ENCODE measurements at regions not wholly inside any gene's neighbourhood (a gene's known extent, or its start where the extent isn't known, plus 50 kb on each side); places are given as distances from the start of the nearest gene placed in this dataset.

DNA sequence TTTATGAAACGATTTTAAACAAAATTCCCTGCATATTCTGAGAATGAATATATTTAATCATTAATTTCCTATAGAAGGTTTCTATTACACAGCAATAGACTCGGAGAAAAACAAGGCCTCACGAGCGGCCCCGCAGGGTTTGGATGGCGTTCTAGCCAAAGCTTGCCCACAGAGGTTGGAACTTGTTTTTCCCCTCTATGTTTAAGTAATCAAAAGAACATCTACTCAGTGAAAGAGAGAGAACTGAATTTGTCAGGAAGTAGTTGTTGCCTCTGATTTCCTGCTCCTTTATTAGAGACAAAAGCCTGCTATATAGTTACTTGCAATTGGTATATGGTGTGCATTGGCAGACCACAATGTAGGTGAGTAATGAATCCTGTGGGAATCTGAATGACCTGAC, 82.1 kb upstream of the HEY2 start:
- Histone ChIP-seq H3K27me3 (ENCODE audit: control insufficient read depth in 1 of 2, insufficient read depth in 2 of 2, low read length in 2 of 2) (no peaks in the 10 kb centered on the region), H3K4me1 (ENCODE audit: insufficient read depth, low read length) (peaks cover 6% of the 10 kb centered on the region), H3K9ac (ENCODE audit: low read length) (no peak overlapping the region), H3K4me3 (ENCODE audit: low read depth in 1 of 2, low read length in 2 of 2) (no peak overlapping the region), H3K9me3 (ENCODE audit: low read length) (no peaks in the 10 kb centered on the region), H3K36me3 (ENCODE audit: insufficient read depth, low read length) (no peaks in the 10 kb centered on the region), H3K27ac (ENCODE audit: low read depth, low read length) (no peak overlapping the region)

DNA sequence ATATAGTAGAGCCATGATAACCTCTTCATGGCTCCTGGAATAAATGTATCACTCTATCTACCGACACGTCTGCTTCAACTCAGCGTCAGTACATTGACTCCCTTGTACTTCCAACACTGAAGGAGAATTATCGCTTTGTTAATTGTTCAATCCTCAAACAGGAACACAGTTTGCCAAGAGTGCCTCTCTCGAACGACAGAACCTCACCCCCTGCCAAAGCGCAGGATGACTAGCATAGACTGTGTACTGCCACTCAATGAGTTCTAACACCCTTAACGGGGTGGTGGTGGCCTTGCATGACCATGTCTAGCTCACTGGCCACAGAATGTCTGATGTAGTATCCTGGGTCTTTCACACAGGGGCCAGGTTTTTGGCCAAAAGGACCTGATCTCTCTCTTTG, 81.4 kb upstream of the HEY2 start:
- Histone ChIP-seq H3K27ac (ENCODE audit: low read depth, low read length) (no peak overlapping the region), H3K4me1 (ENCODE audit: insufficient read depth, low read length) (peaks cover 6% of the 10 kb centered on the region), H3K4me3 (ENCODE audit: low read depth in 1 of 2, low read length in 2 of 2) (no peak overlapping the region), H3K9me3 (ENCODE audit: low read length) (no peaks in the 10 kb centered on the region), H3K36me3 (ENCODE audit: insufficient read depth, low read length) (no peaks in the 10 kb centered on the region), H3K9ac (ENCODE audit: low read length) (no peak overlapping the region), H3K27me3 (ENCODE audit: control insufficient read depth in 1 of 2, insufficient read depth in 2 of 2, low read length in 2 of 2) (no peaks in the 10 kb centered on the region)

DNA sequence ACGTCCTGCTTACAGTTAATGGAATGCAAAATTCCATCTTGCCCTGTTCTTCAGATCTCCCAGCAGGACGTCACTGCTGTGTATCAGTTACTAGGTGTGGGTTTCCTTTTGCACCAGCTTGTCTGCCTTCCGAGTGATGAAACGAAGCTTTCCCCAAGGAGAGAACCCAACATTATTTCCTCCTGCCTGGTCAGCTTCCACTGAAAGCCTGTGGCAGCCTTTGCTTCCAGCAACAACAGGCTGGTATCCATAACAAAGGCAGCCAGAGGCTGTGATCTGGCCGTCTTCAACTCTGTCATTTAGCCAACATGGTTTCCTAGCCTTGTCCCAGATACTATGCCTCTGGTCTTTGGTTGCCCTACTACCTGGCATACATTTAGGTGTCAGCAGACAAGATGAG, 78.9 kb upstream of the HEY2 start:
- Histone ChIP-seq H3K27me3 (ENCODE audit: control insufficient read depth in 1 of 2, insufficient read depth in 2 of 2, low read length in 2 of 2) (no peaks in the 10 kb centered on the region), H3K9me3 (ENCODE audit: low read length) (no peaks in the 10 kb centered on the region), H3K9ac (ENCODE audit: low read length) (no peak overlapping the region), H3K36me3 (ENCODE audit: insufficient read depth, low read length) (no peaks in the 10 kb centered on the region), H3K4me3 (ENCODE audit: low read depth in 1 of 2, low read length in 2 of 2) (no peak overlapping the region), H3K27ac (ENCODE audit: low read depth, low read length) (no peak overlapping the region), H3K4me1 (ENCODE audit: insufficient read depth, low read length) (peaks cover 6% of the 10 kb centered on the region)

DNA sequence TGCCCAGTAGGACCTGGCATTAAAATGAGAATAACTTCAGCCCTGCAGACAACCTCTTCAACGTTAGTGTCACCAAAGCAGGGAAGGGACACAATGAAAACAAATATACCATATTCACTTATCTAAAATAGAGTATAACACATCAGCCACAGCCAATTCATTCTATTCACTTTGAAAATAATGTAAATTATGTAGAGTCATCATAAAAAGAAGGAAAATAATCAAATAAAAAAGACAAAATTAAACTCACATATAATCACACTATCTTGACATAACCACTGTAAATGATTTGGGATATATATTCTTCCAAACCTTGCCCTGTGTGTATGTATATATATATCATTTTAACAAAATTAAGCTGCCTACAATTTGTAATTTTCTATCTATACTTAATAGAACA, 78.1 kb upstream of the HEY2 start:
- H3K36me3 ChIP-seq (ENCODE audit: insufficient read depth, low read length) = no peaks in the 10 kb centered on the region
- no peak overlapping the region for H3K27ac ChIP-seq (ENCODE audit: low read depth, low read length)
- peaks cover 6% of the 10 kb centered on the region for H3K4me1 ChIP-seq (ENCODE audit: insufficient read depth, low read length)
- H3K27me3 ChIP-seq (ENCODE audit: control insufficient read depth in 1 of 2, insufficient read depth in 2 of 2, low read length in 2 of 2) = no peaks in the 10 kb centered on the region
- H3K9me3 ChIP-seq (ENCODE audit: low read length) = no peaks in the 10 kb centered on the region
- H3K4me3 ChIP-seq (ENCODE audit: low read depth in 1 of 2, low read length in 2 of 2) = no peak overlapping the region
- no peak overlapping the region for H3K9ac ChIP-seq (ENCODE audit: low read length)

DNA sequence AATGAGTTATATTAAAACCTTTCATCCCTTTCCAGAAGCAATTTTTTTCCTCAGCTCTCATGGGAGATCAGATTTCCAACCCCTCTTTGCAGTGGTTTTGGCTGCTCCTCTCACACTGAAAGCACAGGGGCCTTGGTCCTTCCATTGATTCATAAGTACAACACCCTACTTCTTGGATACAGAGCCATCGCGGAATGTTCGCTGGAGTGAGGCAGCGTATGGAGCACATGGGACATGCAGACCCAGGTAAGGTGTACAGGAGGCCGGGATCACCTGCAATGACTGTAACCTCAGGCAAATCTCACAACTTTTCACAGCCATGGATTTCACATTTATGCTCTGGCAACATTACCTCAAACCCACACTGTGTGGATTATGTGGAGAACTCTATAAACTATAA, 75.2 kb upstream of the HEY2 start:
- no peaks in the 10 kb centered on the region for H3K36me3 ChIP-seq (ENCODE audit: insufficient read depth, low read length)
- no peaks in the 10 kb centered on the region for H3K27me3 ChIP-seq (ENCODE audit: control insufficient read depth in 1 of 2, insufficient read depth in 2 of 2, low read length in 2 of 2)
- peaks cover 6% of the 10 kb centered on the region for H3K4me1 ChIP-seq (ENCODE audit: insufficient read depth, low read length)
- no peak overlapping the region for H3K9ac ChIP-seq (ENCODE audit: low read length)
- H3K4me3 ChIP-seq (ENCODE audit: low read depth in 1 of 2, low read length in 2 of 2) = no peak overlapping the region
- H3K27ac ChIP-seq (ENCODE audit: low read depth, low read length) = no peak overlapping the region
- no peaks in the 10 kb centered on the region for H3K9me3 ChIP-seq (ENCODE audit: low read length)

DNA sequence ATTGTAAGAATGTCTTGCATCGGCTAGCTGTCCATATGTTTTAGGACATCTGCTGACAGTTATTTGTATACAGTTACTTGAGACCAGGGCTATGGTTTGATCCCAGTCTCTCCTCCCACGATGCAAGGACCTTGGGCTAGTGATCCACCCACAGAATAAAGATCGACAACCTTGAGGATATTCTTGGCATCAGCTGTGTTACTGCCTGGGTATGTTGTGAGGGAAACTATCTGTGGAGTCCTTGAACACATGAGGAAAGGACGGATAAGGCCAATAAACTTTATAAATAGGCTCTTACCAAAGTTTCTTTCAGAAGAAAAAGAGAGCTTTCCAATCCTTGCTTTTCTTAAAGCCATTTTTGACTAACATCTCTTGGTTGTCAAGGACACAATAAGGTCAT, 70.8 kb upstream of the HEY2 start:
- no peaks in the 10 kb centered on the region for H3K9me3 ChIP-seq (ENCODE audit: low read length)
- no peak overlapping the region for H3K9ac ChIP-seq (ENCODE audit: low read length)
- no peak overlapping the region for H3K4me3 ChIP-seq (ENCODE audit: low read depth in 1 of 2, low read length in 2 of 2)
- no peaks in the 10 kb centered on the region for H3K36me3 ChIP-seq (ENCODE audit: insufficient read depth, low read length)
- no peak overlapping the region for H3K27ac ChIP-seq (ENCODE audit: low read depth, low read length)
- no peaks in the 10 kb centered on the region for H3K27me3 ChIP-seq (ENCODE audit: control insufficient read depth in 1 of 2, insufficient read depth in 2 of 2, low read length in 2 of 2)
- no peaks in the 10 kb centered on the region for H3K4me1 ChIP-seq (ENCODE audit: insufficient read depth, low read length)

DNA sequence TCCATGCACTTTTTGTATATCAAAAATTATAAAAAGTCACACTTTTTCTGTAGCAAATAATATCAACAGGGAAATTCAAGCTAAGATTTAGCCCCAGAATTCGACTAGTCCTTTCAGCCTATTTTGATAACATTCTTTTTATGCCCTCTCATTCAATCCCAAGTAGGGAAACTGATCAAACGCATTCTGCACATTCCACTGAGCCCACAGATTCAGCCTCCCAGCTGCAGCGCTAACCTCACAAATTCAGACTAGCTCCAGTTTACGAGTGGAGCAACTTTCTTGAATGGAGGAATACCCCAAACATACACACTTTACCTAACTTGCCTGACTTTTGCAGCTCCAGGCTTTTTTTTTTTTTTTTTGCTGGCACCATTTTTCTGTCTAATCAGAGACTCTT, 70.3 kb upstream of the HEY2 start:
- H3K9me3 ChIP-seq (ENCODE audit: low read length) = no peaks in the 10 kb centered on the region
- no peaks in the 10 kb centered on the region for H3K27me3 ChIP-seq (ENCODE audit: control insufficient read depth in 1 of 2, insufficient read depth in 2 of 2, low read length in 2 of 2)
- no peak overlapping the region for H3K27ac ChIP-seq (ENCODE audit: low read depth, low read length)
- no peaks in the 10 kb centered on the region for H3K4me1 ChIP-seq (ENCODE audit: insufficient read depth, low read length)
- H3K36me3 ChIP-seq (ENCODE audit: insufficient read depth, low read length) = no peaks in the 10 kb centered on the region
- H3K9ac ChIP-seq (ENCODE audit: low read length) = no peak overlapping the region
- no peak overlapping the region for H3K4me3 ChIP-seq (ENCODE audit: low read depth in 1 of 2, low read length in 2 of 2)

DNA sequence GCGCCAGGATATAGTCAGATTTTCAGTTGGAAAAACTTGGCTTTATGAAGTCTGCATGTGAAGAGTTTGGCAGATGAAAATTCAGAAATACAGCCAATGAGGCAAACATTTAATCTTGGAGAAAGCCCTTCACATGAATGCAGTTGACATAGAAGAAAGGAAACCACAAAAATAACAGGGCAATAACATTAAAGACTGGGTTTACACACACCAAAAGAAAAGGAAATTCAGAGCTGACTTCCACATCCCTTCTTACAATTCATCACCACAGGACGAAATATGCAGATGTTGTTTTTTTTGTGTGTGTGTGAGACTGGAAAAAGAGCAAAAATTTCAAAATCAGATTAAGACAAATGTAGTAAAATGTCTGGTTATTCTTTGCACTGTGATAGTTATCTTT, 69.8 kb upstream of the HEY2 start:
- no peak overlapping the region for H3K9ac ChIP-seq (ENCODE audit: low read length)
- no peaks in the 10 kb centered on the region for H3K36me3 ChIP-seq (ENCODE audit: insufficient read depth, low read length)
- no peak overlapping the region for H3K27ac ChIP-seq (ENCODE audit: low read depth, low read length)
- no peaks in the 10 kb centered on the region for H3K27me3 ChIP-seq (ENCODE audit: control insufficient read depth in 1 of 2, insufficient read depth in 2 of 2, low read length in 2 of 2)
- no peaks in the 10 kb centered on the region for H3K4me1 ChIP-seq (ENCODE audit: insufficient read depth, low read length)
- H3K9me3 ChIP-seq (ENCODE audit: low read length) = no peaks in the 10 kb centered on the region
- H3K4me3 ChIP-seq (ENCODE audit: low read depth in 1 of 2, low read length in 2 of 2) = no peak overlapping the region

DNA sequence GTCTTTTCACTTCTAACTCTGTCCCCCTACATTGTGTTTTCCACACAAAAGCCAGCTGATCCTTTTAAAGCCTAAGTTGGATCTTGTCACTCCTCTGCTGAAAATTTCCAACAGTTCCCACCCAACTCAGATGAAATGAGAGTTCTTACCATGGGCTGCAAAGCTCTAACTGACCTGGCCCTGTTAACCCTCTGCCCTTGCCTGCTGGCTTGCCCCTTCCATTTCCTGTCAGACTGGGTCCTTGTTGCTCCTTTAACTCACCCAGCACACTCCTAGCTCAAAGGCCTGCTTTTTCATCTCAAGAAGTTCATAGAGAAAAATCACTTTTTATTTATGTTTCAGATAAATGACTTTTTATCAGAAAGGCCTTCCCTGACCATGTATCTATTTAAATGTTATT, 66.5 kb upstream of the HEY2 start:
- no peaks in the 10 kb centered on the region for H3K27me3 ChIP-seq (ENCODE audit: control insufficient read depth in 1 of 2, insufficient read depth in 2 of 2, low read length in 2 of 2)
- no peaks in the 10 kb centered on the region for H3K4me1 ChIP-seq (ENCODE audit: insufficient read depth, low read length)
- H3K27ac ChIP-seq (ENCODE audit: low read depth, low read length) = no peak overlapping the region
- no peaks in the 10 kb centered on the region for H3K36me3 ChIP-seq (ENCODE audit: insufficient read depth, low read length)
- H3K9me3 ChIP-seq (ENCODE audit: low read length) = no peaks in the 10 kb centered on the region
- H3K4me3 ChIP-seq (ENCODE audit: low read depth in 1 of 2, low read length in 2 of 2) = no peak overlapping the region
- H3K9ac ChIP-seq (ENCODE audit: low read length) = no peak overlapping the region

DNA sequence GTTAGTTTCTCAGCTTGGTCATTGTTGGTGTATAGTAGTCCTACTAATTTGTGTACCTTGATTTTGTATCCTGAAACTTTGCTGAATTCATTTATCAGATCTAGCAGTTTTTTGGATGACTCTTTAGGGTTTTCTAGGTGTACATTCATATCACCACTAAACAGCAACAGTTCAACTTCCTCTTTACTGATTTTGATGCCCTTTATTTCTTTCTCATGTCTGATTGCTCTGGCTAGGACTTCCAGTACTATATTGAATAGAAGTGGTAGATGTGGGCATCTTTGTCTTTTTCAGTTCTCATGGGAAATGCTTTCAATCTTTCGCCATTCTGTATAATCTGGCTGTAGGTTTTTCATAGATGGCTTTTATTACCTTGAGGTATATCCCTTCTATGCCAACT, 61.3 kb upstream of the HEY2 start:
- H3K27me3 ChIP-seq (ENCODE audit: control insufficient read depth in 1 of 2, insufficient read depth in 2 of 2, low read length in 2 of 2) = no peaks in the 10 kb centered on the region
- no peak overlapping the region for H3K27ac ChIP-seq (ENCODE audit: low read depth, low read length)

DNA sequence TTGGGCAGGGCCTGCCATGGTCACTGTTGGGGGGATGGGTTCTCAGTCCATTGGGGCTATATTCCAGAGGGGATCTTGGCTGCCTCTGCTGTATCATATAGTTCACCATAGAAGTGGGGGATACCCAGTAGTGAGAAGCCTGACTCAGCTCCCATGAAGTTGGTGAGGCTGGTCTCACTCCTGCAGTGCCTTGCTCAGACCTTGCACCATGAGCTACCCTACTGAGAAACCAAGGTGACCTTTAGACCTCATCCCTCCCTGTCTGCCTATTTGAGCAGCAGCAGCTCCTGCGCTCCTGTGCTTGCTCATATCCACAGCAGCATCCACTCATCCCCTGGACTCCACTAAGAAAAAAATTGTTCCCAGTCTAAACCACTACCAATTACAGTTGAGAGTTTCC, 56.0 kb upstream of the HEY2 start:
- Histone ChIP-seq H3K4me1 (ENCODE audit: insufficient read depth, low read length) (no peaks in the 10 kb centered on the region), H3K27me3 (ENCODE audit: control insufficient read depth in 1 of 2, insufficient read depth in 2 of 2, low read length in 2 of 2) (no peaks in the 10 kb centered on the region), H3K9ac (ENCODE audit: low read length) (no peak overlapping the region), H3K9me3 (ENCODE audit: low read length) (no peaks in the 10 kb centered on the region), H3K36me3 (ENCODE audit: insufficient read depth, low read length) (no peaks in the 10 kb centered on the region), H3K27ac (ENCODE audit: low read depth, low read length) (no peak overlapping the region), H3K4me3 (ENCODE audit: low read depth in 1 of 2, low read length in 2 of 2) (no peak overlapping the region)

More for the DNA sequence above, 61.3 kb upstream of the HEY2 start:
- H3K4me1 ChIP-seq (ENCODE audit: insufficient read depth, low read length) = no peaks in the 10 kb centered on the region
- H3K9me3 ChIP-seq (ENCODE audit: low read length) = no peaks in the 10 kb centered on the region
- no peak overlapping the region for H3K4me3 ChIP-seq (ENCODE audit: low read depth in 1 of 2, low read length in 2 of 2)
- H3K36me3 ChIP-seq (ENCODE audit: insufficient read depth, low read length) = no peaks in the 10 kb centered on the region
- H3K9ac ChIP-seq (ENCODE audit: low read length) = no peak overlapping the region

DNA sequence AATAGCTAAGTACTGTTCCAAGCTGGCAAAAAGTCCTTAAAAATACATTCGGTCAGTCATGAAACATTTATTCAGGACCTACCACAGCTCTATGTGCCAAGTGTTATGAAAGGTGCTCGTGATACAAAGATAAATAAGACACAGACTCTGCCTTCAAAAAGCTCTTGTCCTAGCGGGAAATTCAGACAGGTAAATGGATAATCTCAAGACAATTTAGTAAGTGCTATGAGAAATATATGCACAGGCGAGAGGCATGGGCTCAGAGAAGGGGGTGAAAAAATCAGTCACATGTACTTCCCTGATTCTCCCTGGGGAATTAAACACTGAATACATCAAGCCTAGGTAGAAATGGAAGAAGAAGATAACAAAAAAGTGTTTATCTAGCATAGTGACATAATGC, 49.8 kb upstream of the HEY2 start:
- Histone ChIP-seq H3K9ac (ENCODE audit: low read length) (no peak overlapping the region), H3K27me3 (ENCODE audit: control insufficient read depth in 1 of 2, insufficient read depth in 2 of 2, low read length in 2 of 2) (no peaks in the 10 kb centered on the region), H3K9me3 (ENCODE audit: low read length) (no peaks in the 10 kb centered on the region), H3K4me1 (ENCODE audit: insufficient read depth, low read length) (no peaks in the 10 kb centered on the region), H3K4me3 (ENCODE audit: low read depth in 1 of 2, low read length in 2 of 2) (no peak overlapping the region), H3K36me3 (ENCODE audit: insufficient read depth, low read length) (no peaks in the 10 kb centered on the region), H3K27ac (ENCODE audit: low read depth, low read length) (no peak overlapping the region)
